ENCODE measurements at regions not wholly inside any gene's neighbourhood (a gene's known extent, or its start where the extent isn't known, plus 50 kb on each side); places are given as distances from the start of the nearest gene placed in this dataset.

DNA sequence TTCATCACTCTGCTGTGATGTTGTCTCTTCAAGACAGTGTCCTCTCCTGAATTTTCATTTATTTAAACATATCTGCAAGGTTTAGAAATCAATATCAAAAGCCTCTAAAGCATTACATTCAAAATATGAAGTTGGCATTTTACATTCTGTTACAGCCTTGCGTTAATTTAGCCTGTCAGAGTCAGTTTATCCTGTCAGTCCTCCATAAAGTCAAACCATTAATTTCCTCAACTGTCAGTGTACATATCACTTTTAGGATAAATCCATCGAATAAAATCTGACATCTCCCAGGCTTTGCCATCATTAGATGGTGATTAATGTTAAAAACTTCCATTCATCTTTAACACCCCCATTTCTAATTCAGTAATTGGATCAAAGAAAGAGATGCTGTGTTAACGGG, 77.0 kb downstream of the NPY start:
- TF ChIP-seq, protein P1, sequence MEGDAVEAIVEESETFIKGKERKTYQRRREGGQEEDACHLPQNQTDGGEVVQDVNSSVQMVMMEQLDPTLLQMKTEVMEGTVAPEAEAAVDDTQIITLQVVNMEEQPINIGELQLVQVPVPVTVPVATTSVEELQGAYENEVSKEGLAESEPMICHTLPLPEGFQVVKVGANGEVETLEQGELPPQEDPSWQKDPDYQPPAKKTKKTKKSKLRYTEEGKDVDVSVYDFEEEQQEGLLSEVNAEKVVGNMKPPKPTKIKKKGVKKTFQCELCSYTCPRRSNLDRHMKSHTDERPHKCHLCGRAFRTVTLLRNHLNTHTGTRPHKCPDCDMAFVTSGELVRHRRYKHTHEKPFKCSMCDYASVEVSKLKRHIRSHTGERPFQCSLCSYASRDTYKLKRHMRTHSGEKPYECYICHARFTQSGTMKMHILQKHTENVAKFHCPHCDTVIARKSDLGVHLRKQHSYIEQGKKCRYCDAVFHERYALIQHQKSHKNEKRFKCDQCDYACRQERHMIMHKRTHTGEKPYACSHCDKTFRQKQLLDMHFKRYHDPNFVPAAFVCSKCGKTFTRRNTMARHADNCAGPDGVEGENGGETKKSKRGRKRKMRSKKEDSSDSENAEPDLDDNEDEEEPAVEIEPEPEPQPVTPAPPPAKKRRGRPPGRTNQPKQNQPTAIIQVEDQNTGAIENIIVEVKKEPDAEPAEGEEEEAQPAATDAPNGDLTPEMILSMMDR (conservative IDR thresholded peaks at IDR 0.05; ENCODE audit: low read depth, low read length), result no peak
- TF ChIP-seq EZH2phosphoT487 (IDR thresholded peaks at IDR 0.05; ENCODE audit: borderline replicate concordance, low read length), result no peak

Measured in PC-3 (cell line).